ENCODE measurements at regions not wholly inside any gene's neighbourhood (a gene's known extent, or its start where the extent isn't known, plus 50 kb on each side); places are given as distances from the start of the nearest gene placed in this dataset.

- H3K27ac Mint-ChIP-seq = no peak overlapping the region
- peaks cover 34% of the 10 kb centered on the region for H3K9me3 Mint-ChIP-seq
- DNase-seq = no peak
- no peak overlapping the region for H3K4me3 Mint-ChIP-seq
- H3K36me3 Mint-ChIP-seq (ENCODE audit: low read depth) = no peaks in the 10 kb centered on the region
- TF ChIP-seq CTCF (IDR thresholded peaks at IDR 0.05) = no peak
- H3K27me3 Mint-ChIP-seq (ENCODE audit: insufficient read depth) = peaks cover 11% of the 10 kb centered on the region
- no peaks in the 10 kb centered on the region for H3K4me1 Mint-ChIP-seq (ENCODE audit: low read depth)
Observed at GRCh38 chr18:47577520-47577919, 326.1 kb upstream of the SKOR2 start.

GRCh38 chr18:47574966-47575365 is 323.5 kb upstream of the SKOR2 start:
- no peak overlapping the region for H3K27ac Mint-ChIP-seq
- no peak for DNase-seq
- H3K9me3 Mint-ChIP-seq = peaks cover 23% of the 10 kb centered on the region
- TF ChIP-seq CTCF (IDR thresholded peaks at IDR 0.05) = no peak
- H3K4me1 Mint-ChIP-seq (ENCODE audit: low read depth) = no peaks in the 10 kb centered on the region
- no peaks in the 10 kb centered on the region for H3K36me3 Mint-ChIP-seq (ENCODE audit: low read depth)
- peaks cover 8% of the 10 kb centered on the region for H3K27me3 Mint-ChIP-seq (ENCODE audit: insufficient read depth)
- H3K4me3 Mint-ChIP-seq = no peak overlapping the region

GRCh38 chr18:47571957-47572356 is 320.5 kb upstream of the SKOR2 start:
- Mint-ChIP-seq H3K36me3 (ENCODE audit: low read depth) (no peaks in the 10 kb centered on the region), H3K27me3 (ENCODE audit: insufficient read depth) (peaks cover 14% of the 10 kb centered on the region), H3K27ac (no peak overlapping the region), H3K4me3 (no peak overlapping the region), H3K9me3 (peaks cover 9% of the 10 kb centered on the region), H3K4me1 (ENCODE audit: low read depth) (no peaks in the 10 kb centered on the region)
- DNase-seq = no peak
- no peak for TF ChIP-seq CTCF (IDR thresholded peaks at IDR 0.05)

GRCh38 chr18:47566809-47567208 is 315.3 kb upstream of the SKOR2 start:
- Mint-ChIP-seq H3K27me3 (ENCODE audit: insufficient read depth) (peaks cover 9% of the 10 kb centered on the region; the same call in 1 of the 2 replicates), H3K9me3 (peaks cover 27% of the 10 kb centered on the region), H3K4me1 (ENCODE audit: low read depth) (no peaks in the 10 kb centered on the region), H3K4me3 (no peak overlapping the region), H3K36me3 (ENCODE audit: low read depth) (no peaks in the 10 kb centered on the region), H3K27ac (no peak overlapping the region)
- no peak for TF ChIP-seq CTCF (IDR thresholded peaks at IDR 0.05)
- no peak for DNase-seq

- H3K9me3 Mint-ChIP-seq = peaks cover 44% of the 10 kb centered on the region
- DNase-seq = no peak
- peaks cover 7% of the 10 kb centered on the region; the same call in 1 of the 2 replicates for H3K36me3 Mint-ChIP-seq (ENCODE audit: low read depth)
Observed at GRCh38 chr18:47560723-47561715, 309.6 kb upstream of the SKOR2 start.

More at GRCh38 chr18:47560723-47561715, 309.6 kb upstream of the SKOR2 start:
- Mint-ChIP-seq H3K27me3 (ENCODE audit: insufficient read depth) (peaks cover 3% of the 10 kb centered on the region; the same call in 1 of the 2 replicates), H3K4me1 (ENCODE audit: low read depth) (no peaks in the 10 kb centered on the region), H3K4me3 (no peak overlapping the region), H3K27ac (no peak overlapping the region)
- no peak for TF ChIP-seq CTCF (IDR thresholded peaks at IDR 0.05)

All from HFFc6 (cell line).